ENCODE measurements at regions not wholly inside any gene's neighbourhood (a gene's known extent, or its start where the extent isn't known, plus 50 kb on each side); places are given as distances from the start of the nearest gene placed in this dataset.

GRCh38 chr15:35186346-35186745 is 101.3 kb upstream of the NANOGP8 start:
- TF ChIP-seq CTCF (IDR thresholded peaks at IDR 0.05) (no peak), POLR2AphosphoS5 (IDR thresholded peaks at IDR 0.05) (no peak), POLR2A (IDR thresholded peaks at IDR 0.05) (no peak)

All from prostate gland (tissue), 2 donors.